ENCODE measurements at regions not wholly inside any gene's neighbourhood (a gene's known extent, or its start where the extent isn't known, plus 50 kb on each side); places are given as distances from the start of the nearest gene placed in this dataset.
"Not testable (repeated sequence)": the region's sequence is repeated elsewhere in the genome, so short reads cannot be mapped to it uniquely, and the experiment has no call there.

DNA sequence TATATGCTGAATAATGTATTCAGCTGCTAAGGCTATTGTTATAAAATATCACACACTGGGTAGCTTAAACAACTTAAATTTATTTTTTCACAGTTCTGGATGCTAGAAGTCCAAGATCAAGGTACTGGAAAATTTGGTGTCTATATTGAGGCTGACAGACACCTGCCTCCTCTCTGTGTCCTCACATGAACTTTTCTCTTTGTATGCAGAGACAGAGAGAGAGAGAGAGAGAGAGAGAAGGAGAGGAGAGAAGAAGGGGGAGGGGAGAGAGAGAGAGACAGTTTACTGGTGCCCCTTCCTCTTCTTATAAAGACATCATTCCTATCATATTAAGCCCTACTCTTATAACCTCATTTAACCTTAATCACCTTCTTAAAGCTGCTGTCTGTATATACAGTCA lies 320.1 kb upstream of the THBS1 start:
- Histone ChIP-seq H3K4me2 (no peak overlapping the region), H3K4me3 (no peak overlapping the region), H3K4me1 (no peaks in the 10 kb centered on the region), H3K9me3 (no peaks in the 10 kb centered on the region), H3K27ac (no peak overlapping the region)
- TF ChIP-seq JUN (IDR thresholded peaks at IDR 0.05) (no peak), MAZ (IDR thresholded peaks at IDR 0.05; ENCODE audit: borderline replicate concordance, low read depth, low read length) (no peak), ZFP36 (IDR thresholded peaks at IDR 0.05; ENCODE audit: borderline replicate concordance, partially characterized antibody) (no peak)
- TF ChIP-seq, protein P1, sequence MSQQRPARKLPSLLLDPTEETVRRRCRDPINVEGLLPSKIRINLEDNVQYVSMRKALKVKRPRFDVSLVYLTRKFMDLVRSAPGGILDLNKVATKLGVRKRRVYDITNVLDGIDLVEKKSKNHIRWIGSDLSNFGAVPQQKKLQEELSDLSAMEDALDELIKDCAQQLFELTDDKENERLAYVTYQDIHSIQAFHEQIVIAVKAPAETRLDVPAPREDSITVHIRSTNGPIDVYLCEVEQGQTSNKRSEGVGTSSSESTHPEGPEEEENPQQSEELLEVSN (IDR thresholded peaks at IDR 0.05; ENCODE audit: borderline replicate concordance, low read depth): no peak
- CTCF ChIA-PET: interaction anchor here (0.9 kb wide), 1 partner anchor 10 kb away, joined by 3 read pairs; no protein-coding TSS in a partner anchor
- DNase-seq (ENCODE audit: low read depth in 1 of 2, low spot score in 1 of 2) (no peak), FAIRE-seq (no peak), ATAC-seq (no peak)
- POLR2A ChIA-PET: no interaction called here

DNA sequence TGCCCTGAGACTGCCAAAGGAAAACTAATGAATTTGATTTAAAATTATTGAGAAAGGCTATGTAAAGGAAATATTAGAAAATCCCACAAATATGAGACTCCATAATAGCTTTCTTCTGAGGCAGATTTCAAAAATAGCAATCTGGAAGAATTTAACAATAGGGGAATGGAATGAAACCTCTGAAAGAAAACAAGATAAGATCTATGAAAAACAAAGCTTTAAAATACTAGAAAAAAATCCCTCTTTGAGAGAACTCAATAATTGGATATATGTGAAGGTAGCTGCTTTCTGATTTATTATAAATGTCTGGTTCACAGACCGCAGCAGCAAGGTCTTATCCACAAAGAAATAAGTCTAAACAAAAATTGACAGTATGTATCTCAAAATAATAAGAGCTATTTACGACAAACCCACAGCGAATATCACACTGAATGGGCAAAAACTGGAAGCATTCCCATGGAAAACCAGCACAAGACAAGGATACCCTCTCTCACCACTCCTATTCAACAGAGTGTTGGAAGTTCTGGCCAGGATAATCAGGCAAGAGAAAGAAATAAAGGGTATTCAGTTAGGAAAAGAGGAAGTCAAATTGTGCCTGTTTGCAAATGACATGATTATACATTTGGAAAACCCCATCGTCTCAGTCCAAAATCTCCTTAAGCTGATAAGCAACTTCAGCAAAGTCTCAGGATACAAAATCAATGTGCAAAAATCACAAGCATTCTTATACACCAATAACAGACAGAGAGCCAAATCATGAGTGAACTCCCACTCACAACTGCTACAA lies 319.3 kb upstream of the THBS1 start:
- H3K9me3 ChIP-seq; H3K4me3 ChIP-seq; FAIRE-seq; H3K4me2 ChIP-seq; ATAC-seq; POLR2A ChIA-PET; DNase-seq (ENCODE audit: low read depth in 1 of 2, low spot score in 1 of 2); H3K27ac ChIP-seq; H3K4me1 ChIP-seq: not testable (repeated sequence)
- 85% methylated on average over 4 of the region's 4 CpGs for WGBS (ENCODE audit: missing lambda C conversion rate)
- CTCF ChIA-PET: interaction anchor here (0.9 kb wide), 1 partner anchor 9 kb away, joined by 3 read pairs; no protein-coding TSS in a partner anchor

DNA sequence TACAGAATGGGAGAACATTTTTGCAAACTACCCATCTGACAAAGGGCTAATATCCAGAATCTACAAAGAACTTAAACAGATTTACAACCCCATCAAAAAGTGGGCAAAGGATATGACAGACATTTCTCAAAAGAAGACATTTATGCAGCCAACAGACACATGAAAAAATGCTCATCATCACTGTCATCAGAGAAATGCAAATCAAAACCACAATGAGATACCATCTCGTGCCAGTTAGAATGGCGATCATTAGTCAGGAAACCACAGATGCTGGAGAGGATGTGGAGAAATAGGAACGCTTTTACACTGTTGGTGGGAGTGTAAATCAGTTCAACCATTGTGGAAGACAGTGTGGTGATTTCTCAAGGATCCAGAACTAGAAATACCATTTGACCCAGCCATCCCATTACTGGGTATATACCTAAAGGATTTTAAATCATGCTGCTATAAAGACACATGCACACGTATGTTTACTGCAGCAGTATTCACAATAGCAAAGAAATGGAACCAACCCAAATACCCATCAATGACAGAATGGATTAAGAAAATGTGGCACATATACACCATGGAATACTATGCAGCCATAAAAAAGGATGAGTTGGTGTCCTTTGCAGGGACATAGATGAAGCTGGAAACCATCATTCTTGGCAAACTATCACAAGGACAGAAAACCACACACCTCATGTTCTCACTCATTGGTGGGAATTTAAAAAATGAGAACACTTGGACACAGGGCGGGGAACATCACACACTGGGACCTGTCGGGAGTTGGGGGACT lies 317.7 kb upstream of the THBS1 start:
- H3K27ac ChIP-seq; H3K4me3 ChIP-seq; ATAC-seq; POLR2A ChIA-PET; H3K9me3 ChIP-seq; CTCF ChIA-PET; H3K4me2 ChIP-seq; DNase-seq (ENCODE audit: low read depth in 1 of 2, low spot score in 1 of 2); FAIRE-seq; H3K4me1 ChIP-seq: not testable (repeated sequence)
- 91% methylated on average over 6 of the region's 6 CpGs for WGBS (ENCODE audit: missing lambda C conversion rate)

DNA sequence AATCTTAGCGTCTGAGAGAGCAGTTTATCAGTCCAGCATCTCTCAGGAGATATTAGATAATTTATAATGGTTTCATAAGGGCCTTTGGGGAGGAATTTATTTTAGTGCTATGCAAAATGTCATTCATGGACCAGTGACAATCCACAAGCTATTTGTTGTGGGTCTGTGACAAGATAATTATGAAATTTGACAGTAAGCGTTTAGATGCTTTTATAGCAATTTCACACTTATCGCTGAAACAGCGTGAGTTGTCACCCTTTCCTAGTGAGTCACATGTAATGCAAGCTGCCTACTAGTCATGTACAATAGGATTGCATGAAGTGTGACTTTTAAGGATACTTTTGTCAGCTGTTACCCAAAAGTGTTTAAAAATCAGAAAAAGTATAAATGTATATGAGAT lies 315.6 kb upstream of the THBS1 start:
- ATAC-seq (no peak), DNase-seq (ENCODE audit: low read depth in 1 of 2, low spot score in 1 of 2) (no peak), FAIRE-seq (no peak)
- ChIA-PET CTCF (interaction anchor here (0.6 kb wide), 1 partner anchor 739 kb away, joined by 3 read pairs; no protein-coding TSS in a partner anchor), POLR2A (no interaction called here)
- WGBS (ENCODE audit: missing lambda C conversion rate): 88% methylated on average over 4 of the region's 4 CpGs
- TF ChIP-seq CBX8 (IDR thresholded peaks at IDR 0.05) (no peak), FOXS1 (CRISPR knock-in tag; IDR thresholded peaks at IDR 0.05) (no peak), EP300 (IDR thresholded peaks at IDR 0.05) (no peak), CHD2 (IDR thresholded peaks at IDR 0.05; ENCODE audit: low read length, partially characterized antibody) (no peak), CBX2 (IDR thresholded peaks at IDR 0.05; ENCODE audit: borderline replicate concordance, low read depth) (no peak), ZNF302 (CRISPR knock-in tag; IDR thresholded peaks at IDR 0.05) (no peak), RFX5 (IDR thresholded peaks at IDR 0.05) (no peak), CHD4 (IDR thresholded peaks at IDR 0.05; ENCODE audit: borderline replicate concordance) (no peak)
- TF ChIP-seq, protein P1 (IDR thresholded peaks at IDR 0.05; ENCODE audit: borderline replicate concordance, low read depth): no peak
- TF ChIP-seq, protein P2, sequence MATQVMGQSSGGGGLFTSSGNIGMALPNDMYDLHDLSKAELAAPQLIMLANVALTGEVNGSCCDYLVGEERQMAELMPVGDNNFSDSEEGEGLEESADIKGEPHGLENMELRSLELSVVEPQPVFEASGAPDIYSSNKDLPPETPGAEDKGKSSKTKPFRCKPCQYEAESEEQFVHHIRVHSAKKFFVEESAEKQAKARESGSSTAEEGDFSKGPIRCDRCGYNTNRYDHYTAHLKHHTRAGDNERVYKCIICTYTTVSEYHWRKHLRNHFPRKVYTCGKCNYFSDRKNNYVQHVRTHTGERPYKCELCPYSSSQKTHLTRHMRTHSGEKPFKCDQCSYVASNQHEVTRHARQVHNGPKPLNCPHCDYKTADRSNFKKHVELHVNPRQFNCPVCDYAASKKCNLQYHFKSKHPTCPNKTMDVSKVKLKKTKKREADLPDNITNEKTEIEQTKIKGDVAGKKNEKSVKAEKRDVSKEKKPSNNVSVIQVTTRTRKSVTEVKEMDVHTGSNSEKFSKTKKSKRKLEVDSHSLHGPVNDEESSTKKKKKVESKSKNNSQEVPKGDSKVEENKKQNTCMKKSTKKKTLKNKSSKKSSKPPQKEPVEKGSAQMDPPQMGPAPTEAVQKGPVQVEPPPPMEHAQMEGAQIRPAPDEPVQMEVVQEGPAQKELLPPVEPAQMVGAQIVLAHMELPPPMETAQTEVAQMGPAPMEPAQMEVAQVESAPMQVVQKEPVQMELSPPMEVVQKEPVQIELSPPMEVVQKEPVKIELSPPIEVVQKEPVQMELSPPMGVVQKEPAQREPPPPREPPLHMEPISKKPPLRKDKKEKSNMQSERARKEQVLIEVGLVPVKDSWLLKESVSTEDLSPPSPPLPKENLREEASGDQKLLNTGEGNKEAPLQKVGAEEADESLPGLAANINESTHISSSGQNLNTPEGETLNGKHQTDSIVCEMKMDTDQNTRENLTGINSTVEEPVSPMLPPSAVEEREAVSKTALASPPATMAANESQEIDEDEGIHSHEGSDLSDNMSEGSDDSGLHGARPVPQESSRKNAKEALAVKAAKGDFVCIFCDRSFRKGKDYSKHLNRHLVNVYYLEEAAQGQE (IDR thresholded peaks at IDR 0.05): no peak
- H3K4me3 ChIP-seq: no peak overlapping the region
- H3K9me3 ChIP-seq: no peaks in the 10 kb centered on the region
- no peak overlapping the region for H3K4me2 ChIP-seq
- H3K27ac ChIP-seq: no peak overlapping the region
- H3K4me1 ChIP-seq: peaks cover 8% of the 10 kb centered on the region

Data from A549 (cell line).